ENCODE measurements at regions not wholly inside any gene's neighbourhood (a gene's known extent, or its start where the extent isn't known, plus 50 kb on each side); places are given as distances from the start of the nearest gene placed in this dataset.

DNA sequence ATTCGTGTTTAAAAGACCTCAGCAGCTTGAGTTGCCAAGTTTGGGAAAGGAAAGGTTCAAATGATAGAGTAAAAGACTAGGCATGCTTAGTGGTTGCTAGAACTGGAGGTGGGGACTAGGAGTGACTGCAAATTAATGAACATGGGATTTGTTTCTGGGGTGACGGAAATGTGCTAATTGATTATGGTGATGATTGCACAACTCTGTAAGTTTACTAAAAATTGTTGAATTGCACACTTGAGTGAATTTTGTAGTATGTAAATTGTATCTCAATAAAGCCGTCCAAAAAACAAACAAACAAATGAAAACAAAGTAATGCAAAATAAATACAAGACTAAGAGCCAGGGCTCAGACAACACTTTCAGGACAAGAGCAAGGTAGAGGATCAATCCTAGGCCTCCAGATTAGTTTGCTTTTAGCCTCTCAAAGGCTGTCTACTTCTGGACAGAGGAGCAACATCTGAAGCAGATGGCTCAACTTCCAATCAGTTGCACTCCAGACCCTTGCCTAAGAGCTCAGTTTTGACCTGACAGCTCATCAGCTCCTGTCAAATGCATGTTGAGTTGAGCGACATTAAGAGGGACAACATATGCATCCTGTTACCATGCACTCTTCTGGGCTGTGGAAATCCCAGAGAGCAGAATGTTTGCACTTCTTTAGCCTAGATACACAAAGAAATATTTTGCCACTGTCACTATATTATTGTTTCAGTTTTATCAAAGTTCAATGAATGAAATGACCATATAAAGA, 111.2 kb upstream of the ASIC2 start:
- DNase-seq, result no peak

DNA sequence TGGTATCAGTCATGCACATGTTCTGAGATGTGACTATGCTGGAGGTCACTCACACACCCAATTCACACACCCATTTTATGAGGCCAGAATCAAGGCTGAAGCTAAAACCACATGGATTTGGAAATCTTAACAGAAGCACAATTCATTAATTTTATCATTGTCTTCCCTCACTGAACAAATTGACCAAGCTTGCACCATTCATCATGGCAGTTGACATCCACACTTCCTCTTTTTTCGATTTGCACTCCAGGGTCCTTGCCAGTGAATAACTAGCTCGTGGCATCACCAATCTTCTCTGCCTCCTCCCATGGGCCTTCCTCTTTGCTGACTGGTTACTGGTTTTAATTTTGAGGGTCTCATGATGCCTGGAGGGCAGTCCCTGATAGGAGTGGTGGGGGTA, 123.0 kb upstream of the ASIC2 start:
- no peak for DNase-seq

DNA sequence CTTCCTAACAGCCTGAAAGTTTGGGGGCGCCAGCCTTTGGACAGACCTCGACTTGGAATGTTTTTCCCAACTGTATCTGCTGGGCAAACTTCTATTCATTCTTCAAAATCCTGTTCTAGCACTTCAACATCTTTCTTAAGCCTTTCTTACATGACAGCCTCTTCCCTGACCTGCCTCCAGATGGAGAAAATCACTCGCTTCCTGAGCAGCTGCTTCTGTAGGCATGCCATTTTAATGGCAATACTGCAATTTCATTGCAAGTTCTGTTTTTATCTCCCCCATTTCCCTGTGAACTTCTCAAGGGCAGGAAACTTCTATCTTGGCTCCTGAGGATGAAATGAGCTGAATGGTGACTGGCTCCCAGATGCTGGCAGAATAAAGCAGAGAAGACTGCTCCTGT, 128.8 kb upstream of the ASIC2 start:
- DNase-seq, result no peak

DNA sequence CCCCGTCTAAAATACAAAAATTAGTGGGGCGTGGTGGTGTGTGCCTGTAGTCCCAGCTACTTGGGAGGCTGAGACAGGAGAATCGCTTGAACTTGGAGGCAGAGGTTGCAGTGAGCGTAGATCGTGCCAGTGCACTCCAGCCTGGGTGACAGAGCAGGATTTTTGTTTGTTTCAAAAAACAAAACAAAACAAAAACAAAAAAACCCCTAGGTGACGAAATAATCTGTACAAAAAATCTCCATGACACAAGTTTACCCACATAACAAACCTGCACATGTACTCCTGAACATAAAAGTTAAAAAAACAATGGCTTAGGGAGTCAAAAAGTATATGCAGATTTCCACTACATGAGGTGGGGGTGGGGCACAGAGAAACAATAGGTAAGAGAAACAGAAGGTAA, 140.5 kb upstream of the ASIC2 start:
- no peak for DNase-seq

DNA sequence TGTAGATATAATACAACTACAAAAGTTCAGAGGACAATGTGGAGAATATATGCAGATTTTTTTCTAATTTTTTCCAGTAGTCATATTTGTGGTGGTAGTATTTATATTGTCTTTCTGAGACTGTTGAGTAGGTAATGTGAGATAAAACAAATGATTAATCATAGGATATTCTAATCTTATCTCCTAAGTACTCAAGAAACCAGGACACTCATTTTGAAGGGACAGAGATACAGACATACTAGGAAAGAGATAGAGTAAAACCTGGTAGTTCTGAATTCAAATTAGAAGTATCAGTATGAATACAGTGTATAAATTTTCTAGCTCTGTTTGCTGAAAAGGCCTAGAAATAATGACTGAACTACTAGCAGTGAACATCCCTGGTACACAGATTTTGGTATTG, 141.7 kb upstream of the ASIC2 start:
- DNase-seq, result no peak

DNA sequence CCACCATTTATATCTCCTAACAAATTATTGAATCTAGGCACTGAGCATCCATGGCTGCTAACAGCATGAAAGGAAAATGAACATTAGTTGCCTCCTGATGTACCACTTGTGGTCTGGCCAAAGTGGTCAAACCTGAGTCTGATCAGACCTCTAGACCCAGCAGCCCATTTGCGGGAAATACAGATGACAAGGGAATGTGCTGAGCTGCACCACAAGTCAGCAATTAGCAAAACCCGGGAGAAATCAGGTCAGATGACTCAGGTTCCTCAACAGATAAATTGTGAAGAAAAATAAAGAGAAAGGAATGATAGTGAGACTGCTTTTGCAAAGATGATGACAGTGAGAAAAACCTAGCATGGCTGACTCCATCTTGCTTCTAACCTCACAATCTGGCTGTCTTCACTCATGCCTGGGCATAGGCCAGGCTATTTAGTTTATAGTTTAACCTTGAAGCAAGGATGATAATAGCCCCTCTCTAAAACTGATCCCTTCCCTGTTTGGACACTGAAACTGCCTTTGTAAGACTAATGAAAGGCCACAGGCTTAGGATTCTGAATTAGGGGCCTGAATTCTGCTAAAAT, 142.7 kb upstream of the ASIC2 start:
- no peak for DNase-seq

DNA sequence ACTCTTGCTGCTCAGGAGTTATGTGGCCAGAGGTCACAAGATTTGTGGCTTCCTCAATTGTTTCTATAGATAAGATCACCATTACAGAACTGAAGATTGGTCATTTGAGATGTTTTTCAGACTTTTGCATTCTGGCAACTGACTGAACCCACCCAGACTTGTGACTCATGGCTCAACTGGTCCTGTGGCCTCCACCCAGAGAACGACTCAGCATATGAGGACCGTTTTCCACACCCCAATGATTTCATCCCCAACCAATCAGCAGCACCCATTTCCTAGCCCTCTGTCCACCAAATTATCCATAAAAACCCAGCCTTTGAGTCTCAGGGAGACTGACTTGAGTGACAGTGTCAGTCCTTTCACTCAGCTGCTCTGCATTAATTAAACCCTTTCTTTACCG, 143.2 kb upstream of the ASIC2 start:
- DNase-seq, result peak; percentile 2 to 3

DNA sequence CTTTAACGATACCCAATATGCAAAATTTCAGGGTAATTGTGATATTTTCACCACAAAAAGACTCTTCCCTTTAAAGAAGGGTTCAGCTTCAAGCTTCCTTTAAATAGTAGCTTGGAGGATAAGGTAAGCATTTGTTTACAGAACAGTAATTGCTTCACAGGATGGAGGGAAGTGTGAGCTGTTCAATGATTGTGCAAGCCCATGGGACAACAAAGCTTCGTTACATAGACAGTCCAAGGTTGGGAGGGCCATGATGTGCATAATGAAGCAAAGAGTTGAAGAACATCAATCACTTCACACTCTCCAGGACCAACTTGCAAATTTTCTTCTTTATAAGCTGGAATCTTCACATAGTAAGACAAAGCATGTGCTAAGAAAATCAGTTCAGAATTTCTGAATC, 145.0 kb upstream of the ASIC2 start:
- peak in 1 of 2 donors; percentile 13 for DNase-seq

DNA sequence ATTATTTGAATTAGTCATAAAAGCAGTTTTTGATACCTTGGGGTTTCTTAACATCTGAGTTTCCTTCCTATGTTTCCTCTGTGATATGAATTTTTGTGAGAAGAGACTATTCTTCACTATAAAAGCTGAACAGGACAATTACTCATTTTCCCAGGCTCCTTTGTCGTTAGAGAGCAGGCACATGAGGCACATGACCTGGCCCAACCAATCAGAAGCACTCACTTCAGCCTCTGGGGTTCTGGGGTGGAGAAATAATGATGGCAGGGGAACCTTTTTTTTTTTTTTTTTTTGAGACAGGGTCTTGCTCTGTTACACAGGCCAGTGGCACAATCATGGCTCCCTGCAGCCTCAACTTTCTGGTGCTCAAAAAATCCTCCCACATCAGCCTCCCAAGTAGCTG, 145.5 kb upstream of the ASIC2 start:
- DNase-seq, result no peak

DNA sequence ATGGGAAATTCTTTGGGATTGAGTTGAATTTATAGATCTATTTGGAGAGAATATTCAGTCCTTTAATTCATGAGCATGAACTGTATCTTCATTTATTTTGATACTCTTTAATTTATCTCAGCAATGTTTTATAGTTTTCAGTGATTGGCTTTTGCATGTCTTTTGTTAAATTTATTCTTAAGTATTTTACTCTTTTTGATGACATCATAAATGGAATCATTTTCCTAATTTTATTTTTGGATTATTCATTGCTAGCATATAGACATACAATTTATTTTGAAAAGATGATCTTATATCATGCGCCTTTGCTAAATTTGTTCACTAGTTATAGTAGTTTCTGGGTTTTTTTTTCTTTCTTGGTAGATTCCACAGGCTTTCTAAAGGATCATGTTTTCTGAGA, 149.2 kb upstream of the ASIC2 start:
- no peak for DNase-seq

DNA sequence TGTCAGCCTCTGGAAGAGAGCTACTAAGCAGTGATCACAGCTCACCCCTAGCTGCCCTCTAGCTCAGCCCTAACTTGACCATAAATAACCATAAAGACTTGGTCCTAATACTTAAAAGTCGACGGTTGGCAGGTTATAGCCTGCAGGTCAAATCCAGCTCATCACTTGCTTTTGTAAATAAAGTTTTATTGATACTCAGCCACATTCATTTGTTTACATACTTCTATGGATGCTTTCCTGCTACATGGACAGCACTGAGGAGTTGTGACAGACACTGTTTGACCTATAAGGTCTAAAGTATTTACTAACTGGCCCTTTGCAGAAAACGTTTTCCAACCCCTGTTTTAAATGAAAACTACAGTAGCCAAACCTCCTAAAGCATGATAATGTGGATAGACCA, 151.6 kb upstream of the ASIC2 start:
- DNase-seq, result no peak

DNA sequence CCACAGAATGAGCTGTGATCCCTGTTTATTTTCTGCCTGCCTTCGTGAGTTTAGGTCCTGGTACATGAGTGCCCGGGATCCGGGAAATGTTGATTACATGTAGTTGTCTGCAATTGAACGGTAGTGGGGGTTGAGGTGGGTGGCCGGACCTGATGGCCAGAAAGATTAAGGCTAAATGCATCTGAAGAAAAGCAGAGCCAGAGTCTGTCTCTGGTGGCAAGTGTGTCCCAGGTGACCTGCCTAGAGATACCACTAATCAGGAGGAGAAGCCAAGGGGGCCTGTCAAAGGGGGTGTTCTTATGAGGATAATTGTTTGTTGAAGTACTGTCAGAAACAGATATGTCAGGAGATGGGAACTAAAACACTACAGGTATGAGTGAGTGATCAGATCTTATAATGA, 154.0 kb upstream of the ASIC2 start:
- no peak for DNase-seq

DNA sequence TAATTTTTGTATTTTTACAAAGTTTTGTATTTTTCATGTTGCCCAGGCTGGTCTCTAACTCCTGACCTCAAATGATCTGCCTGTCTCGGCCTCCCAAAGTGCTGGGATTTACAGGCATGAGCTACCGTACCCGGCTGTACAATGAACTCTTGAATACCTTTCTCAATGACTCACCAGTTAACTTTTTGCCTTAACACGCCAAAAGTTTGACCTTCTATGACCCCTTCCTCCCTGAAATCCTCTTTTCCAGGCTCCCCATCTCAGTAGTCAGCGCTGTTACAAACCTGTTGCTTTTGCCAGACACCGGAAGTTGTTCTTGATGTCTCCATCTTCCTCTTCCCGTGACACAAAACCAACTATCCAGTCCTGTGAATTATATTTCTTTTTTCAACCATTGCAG, 158.1 kb upstream of the ASIC2 start:
- no peak for DNase-seq

DNA sequence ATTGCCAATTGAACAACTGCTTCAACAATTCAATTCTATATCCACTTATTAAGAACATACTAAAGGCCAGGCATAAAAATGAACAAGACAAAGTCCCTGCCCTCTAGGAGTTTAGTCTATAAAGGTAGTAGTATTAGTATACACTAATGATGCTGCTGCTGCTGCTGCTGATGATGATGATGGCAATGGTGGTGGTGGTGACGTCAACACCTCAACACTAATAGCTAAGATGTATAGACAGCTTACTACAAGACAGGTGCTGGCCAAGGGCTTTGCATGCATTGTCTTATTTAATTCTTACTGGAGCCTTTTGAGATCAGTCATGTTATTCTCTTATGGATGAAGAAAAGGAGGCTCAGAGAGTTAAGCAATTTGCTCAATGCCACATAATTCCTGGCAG, 164.4 kb upstream of the ASIC2 start:
- DNase-seq, result no peak

DNA sequence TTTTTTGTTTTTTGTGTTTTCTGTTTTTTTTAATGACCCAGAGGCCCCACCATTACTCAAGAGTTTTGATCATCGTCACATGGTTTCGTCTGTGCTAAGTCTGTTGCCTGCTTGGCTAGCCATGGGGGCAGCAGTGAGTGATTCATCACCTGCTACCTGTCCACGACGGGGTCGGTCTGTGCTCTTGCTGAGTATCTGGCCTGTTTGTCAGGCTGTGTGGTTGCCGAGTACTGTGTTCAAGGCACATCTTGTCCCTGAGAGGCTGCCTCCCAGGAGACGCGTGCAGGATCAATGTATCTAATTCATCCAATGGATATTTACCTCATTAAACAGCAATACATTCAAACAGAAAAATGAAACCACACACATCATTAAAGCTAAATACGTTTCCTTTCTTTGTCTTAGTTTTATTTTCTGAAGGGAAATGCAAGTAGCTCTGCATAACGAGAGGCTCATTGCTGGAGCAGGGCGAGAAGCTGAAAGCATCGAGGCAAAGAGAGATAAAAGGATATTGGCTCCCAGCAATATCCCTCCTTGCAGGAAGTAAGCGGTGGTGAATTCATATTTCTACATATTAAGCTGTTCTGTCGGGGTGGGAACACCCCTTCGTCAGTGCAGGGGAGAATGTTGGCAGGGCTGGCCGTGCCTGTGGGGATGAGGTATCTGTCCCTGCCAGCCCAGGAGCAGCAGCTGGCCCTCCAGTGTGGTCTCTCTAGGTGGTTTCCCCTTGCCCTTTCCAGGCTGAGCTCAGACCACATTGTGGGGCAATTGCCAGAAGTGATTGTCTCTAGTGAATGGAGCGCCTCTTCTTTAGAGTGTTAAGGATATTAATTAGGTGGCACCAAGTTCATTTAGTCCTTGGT, 166.2 kb upstream of the ASIC2 start:
- no peak for DNase-seq

DNA sequence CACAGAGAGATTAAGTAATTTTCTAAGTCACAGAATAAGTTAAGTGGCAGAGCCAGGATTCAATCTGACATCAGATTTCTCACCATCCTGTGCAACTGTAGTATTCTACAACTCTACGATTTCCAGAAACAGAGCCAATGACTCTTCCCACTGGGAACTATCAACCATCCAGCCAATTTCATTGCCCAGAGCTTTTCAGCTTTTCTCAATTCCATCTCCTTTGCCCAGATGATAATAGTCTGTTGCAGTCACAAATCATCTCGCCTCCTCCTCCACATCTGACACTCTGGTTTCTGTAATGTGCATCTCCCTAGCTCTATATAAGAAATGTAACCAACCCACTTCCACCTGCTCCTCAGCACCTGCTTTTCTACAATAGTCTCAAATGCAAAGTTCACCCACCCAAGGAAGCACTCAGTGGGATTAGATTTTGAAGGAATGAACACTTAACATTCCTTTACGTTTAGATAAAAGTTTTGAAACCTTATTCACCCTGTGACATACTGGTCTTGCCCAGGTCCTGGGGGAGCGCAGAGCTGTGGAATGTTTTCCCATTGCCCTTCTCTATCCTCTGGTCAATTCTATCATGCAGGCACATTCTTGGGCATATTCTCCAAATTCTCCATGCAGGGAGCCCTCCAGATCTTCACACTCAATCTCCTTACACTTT, 167.8 kb upstream of the ASIC2 start:
- DNase-seq, result no peak

DNA sequence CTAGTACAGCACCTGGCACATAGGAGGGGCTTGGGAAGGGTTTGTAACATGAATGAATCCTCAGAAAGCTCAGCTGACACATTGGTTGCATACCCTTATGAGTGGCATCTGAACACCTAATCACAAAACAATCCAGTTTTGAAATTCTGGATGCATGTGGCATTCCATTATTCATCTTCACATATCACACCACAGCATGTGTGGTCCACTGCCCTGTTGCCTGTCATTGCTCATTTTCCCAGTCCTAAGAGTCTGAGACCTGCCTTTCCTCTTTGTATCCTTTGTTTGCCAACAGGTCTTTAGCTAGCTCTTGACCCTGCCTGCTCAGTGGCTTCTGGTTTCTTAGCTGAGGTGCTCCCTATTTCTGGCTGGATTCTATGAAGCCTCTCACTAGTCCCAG, 170.8 kb upstream of the ASIC2 start:
- DNase-seq, result no peak

DNA sequence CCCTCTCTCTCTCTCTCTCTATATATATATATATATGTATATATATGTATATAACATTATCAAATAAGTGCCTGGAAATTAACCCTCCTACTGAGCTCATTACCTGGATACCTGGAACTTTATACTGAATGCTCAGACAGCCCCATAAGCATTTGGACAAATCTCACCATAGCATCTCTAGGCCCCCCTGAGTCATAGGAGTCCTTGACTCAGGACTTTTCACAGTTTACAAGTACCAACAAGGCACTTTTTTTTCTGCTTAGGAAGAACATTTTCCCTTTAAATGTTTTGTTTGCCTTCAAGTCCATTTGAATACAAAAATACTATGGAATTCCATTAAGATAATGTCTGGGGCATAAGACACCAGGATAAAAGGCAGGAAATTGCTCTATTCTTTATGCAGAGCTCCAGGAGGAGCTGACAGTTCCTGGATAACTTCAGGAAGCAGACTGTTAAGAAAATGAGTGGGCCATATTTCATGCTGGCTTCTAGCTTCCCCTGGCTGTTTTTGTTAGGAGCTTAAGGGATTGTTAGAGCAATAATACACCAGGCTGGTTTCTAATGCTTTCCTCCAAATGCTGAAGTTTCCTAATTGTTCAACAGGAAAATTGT, 171.7 kb upstream of the ASIC2 start:
- DNase-seq, result no peak

DNA sequence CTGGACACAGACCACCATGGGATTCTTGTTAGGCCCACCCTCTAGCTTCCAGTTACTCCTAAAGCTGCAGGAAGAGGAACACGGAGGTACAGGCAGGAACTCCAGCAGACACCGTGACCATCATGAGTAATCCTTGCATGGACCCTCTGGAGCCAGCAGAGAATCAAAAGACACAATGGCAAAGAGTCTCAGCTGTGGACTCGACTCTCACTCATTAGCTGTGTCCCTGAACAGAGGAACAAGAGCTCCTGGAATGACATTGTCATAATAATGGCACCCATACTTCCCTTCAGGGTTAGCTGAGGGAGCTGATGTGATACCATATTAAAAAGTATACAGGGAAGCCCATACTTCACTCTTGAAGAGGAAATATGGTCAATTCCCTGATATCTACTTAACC, 176.3 kb upstream of the ASIC2 start:
- no peak for DNase-seq

DNA sequence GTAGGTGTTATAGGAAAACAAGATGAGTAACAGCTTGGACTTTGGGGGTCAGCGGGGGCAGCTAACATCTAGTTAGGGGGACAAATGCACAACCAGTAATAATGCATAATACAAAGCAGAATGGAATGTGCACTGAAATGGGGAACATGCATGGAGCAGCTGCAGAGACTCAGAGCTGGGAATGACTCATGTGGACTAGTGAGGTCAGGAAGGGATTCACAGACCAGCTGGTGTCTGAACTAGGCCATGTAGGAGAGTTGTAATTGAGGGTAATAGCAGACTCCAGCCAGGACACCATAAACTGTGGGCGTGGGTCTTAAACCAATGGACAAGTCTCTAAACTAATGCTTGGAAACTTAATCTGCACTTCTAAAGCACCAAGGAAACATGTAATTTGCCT, 176.8 kb upstream of the ASIC2 start:
- DNase-seq, result no peak

DNA sequence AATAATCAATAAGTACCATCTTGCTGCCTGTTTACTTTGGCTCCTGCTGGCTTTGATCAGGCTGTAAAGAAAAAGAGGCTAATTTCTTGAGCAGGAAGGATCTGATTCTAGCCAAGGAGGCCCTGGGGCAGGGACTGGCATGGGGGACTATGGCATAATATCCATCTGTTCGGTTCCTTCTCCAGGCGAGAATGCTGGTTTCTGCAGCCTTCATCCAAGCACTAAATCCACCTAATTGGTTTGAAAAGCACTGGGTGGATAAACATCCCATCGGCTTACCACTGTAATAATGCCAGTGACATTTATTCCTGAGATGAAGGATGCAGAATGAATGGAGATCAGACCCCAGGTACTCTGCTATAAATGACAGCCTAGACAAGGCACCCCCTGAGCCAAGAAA, 180.0 kb upstream of the ASIC2 start:
- no peak for DNase-seq

DNA sequence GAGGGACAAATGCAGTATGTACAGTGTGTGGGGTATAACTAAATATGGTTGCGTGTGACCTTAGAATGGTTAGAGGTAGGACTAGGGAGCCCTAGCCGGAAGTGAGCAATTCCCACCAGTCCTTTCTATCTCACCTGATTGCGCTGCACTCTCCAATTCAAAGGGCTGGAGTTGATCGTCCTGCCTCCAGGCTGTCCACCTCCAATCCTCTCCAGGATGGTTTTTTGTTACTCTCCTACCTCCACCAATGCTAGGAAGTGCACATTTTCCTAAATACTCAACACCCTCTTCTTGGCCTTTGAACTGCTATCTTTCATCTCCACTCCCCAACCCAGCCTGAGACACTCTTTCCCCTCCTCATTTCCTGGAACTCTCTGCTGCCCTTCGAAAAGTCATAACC, 181.7 kb upstream of the ASIC2 start:
- no peak for DNase-seq

DNA sequence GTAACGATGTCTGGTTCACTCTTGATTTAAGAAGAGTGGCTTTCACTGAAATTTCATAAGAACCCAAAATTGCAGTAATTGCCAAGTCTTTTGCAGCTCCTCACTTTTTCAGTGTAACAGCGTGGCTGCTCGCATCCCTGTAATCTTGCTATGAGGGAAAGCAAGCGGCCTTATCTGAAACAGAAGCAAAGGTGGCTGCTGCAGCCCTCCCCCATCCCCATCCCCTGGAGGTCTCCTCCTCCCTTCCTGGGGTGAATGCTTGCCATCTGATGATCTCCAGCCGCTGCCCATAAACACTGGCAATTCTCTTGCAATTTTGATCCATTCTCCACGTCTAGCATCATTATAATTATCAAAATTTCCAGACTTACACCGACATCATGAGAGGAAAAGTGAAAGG, 182.5 kb upstream of the ASIC2 start:
- no peak for DNase-seq
